Colonic mucosa (tissue), 4 donors: ENCODE measurements at regions not wholly inside any gene's neighbourhood (a gene's known extent, or its start where the extent isn't known, plus 50 kb on each side); places are given as distances from the start of the nearest gene placed in this dataset.

Experiments
- DNase-seq: peaks from one replicate; pipeline ENCODE4 v3.0.0-alpha.2; 2020
- H3K27ac ChIP-seq: fragments of 200-600 bp; one replicate; pipeline ENCODE4 v1.8.0; 2021
- H3K27me3 ChIP-seq: fragments of 200-600 bp; one replicate; pipeline ENCODE4 v1.8.0; 2021
- H3K36me3 ChIP-seq: fragments of 200-600 bp; one replicate; pipeline ENCODE4 v1.8.0; 2021
- H3K4me1 ChIP-seq: fragments of 200-600 bp; one replicate; pipeline ENCODE4 v1.8.0; 2021; ENCODE audit warnings: mild to moderate bottlenecking
- H3K4me3 ChIP-seq: fragments of 200-600 bp; one replicate; pipeline ENCODE4 v1.8.0; 2021
- H3K9ac ChIP-seq, 2 donors: one replicate each; pipeline ENCODE4 v1.7.0; 2013; ENCODE audit warnings: control low read depth in 2 of 2, low read depth in 2 of 2, low read length in 2 of 2
- H3K9me3 ChIP-seq: fragments of 200-600 bp; one replicate; pipeline ENCODE4 v1.8.0; 2021
- intact Hi-C: fragments of 100-400 bp; cut with DNase I; formaldehyde crosslinking; loops from one replicate; pipeline ENCODE4 v1.14.1; 2022
- TF ChIP-seq, protein P1 (sequence below): fragments of 200-600 bp; IDR thresholded peaks from one replicate; pipeline ENCODE4 v1.8.0; 2022; ENCODE audit warnings: antibody characterized with exemption, mild to moderate bottlenecking
- donor health status: healthy.
- donor health status: DM: no; HTN: no; CAD: no.
- donor health status: DM: no; HTN: no; CAD: no.

DNA sequence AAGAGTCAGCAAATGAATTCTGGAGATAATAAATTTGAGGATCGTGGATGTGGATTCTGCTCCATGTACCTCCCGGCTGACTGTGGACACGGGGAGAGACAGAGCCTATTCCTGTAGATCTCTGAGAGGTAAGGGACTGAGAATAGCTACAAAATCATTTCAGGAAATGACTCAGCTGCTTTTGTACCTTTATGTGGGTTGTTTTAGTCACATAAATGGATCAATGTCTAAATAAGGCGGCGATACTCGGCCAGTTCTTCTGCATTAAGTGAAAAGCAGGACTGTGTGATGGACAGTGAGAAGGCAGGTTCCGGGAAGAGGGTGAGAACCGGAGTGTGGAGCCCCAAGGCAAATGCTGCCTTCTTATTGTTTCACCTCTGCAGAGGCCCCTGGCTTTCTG, 128.1 kb downstream of the EFNB2 start:
- DNase-seq: no peak
- Histone ChIP-seq H3K27ac (no peak overlapping the region), H3K9me3 (no peaks in the 10 kb centered on the region), H3K9ac (no peak overlapping the region), H3K27me3 (no peaks in the 10 kb centered on the region), H3K4me3 (no peak overlapping the region), H3K4me1 (no peaks in the 10 kb centered on the region), H3K36me3 (no peaks in the 10 kb centered on the region)
- TF ChIP-seq, protein P1, sequence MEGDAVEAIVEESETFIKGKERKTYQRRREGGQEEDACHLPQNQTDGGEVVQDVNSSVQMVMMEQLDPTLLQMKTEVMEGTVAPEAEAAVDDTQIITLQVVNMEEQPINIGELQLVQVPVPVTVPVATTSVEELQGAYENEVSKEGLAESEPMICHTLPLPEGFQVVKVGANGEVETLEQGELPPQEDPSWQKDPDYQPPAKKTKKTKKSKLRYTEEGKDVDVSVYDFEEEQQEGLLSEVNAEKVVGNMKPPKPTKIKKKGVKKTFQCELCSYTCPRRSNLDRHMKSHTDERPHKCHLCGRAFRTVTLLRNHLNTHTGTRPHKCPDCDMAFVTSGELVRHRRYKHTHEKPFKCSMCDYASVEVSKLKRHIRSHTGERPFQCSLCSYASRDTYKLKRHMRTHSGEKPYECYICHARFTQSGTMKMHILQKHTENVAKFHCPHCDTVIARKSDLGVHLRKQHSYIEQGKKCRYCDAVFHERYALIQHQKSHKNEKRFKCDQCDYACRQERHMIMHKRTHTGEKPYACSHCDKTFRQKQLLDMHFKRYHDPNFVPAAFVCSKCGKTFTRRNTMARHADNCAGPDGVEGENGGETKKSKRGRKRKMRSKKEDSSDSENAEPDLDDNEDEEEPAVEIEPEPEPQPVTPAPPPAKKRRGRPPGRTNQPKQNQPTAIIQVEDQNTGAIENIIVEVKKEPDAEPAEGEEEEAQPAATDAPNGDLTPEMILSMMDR: no peak
- intact Hi-C loops: no loop called here

DNA sequence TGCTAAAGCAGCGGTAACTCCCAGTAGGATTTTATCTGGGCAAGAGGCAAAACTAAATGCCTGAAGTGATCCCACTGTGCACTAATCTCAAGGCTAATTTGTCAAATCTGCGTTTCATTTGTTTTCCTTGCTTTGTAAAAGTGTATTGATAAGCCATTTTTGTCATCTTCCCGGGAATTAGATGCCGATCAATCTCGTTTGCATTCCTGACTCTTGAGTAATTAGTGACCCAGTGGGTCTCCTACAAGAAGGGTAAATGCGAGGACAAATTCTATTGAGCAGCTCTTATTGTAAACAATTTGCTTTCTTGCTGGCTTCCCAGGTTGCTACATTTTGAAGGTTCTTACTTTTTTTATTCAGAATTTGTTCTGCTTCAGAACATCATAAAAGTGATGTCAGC, 129.7 kb downstream of the EFNB2 start:
- intact Hi-C loops: no loop called here
- H3K9me3 ChIP-seq: no peaks in the 10 kb centered on the region
- no peak overlapping the region for H3K27ac ChIP-seq
- no peak for DNase-seq
- H3K27me3 ChIP-seq: no peaks in the 10 kb centered on the region
- TF ChIP-seq, protein P1: no peak
- no peak overlapping the region for H3K4me3 ChIP-seq
- no peaks in the 10 kb centered on the region for H3K36me3 ChIP-seq
- no peak overlapping the region for H3K9ac ChIP-seq
- H3K4me1 ChIP-seq: no peaks in the 10 kb centered on the region

DNA sequence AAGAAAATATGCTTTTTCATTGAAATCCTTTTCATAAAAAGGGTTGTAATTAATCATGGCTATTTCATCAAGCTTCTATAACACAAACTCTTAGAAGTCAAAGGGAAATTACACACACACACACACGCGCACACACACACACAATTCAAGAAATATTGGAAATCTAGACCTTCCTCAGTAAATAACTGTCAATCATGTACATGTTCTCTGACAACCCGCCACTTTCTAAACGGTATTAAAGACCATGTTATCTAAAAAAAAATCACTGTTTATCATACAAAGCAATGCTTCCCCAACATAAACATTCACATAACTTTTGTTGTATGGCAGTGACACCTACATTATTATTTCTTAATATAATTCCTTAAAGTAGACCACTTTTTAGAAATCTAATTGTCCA, 132.2 kb downstream of the EFNB2 start:
- no peaks in the 10 kb centered on the region for H3K27me3 ChIP-seq
- no peaks in the 10 kb centered on the region for H3K4me1 ChIP-seq
- H3K9me3 ChIP-seq: no peaks in the 10 kb centered on the region
- DNase-seq: no peak
- intact Hi-C loops: no loop called here
- TF ChIP-seq, protein P1: no peak
- no peak overlapping the region for H3K4me3 ChIP-seq
- no peak overlapping the region for H3K9ac ChIP-seq
- H3K36me3 ChIP-seq: no peaks in the 10 kb centered on the region
- H3K27ac ChIP-seq: no peak overlapping the region

DNA sequence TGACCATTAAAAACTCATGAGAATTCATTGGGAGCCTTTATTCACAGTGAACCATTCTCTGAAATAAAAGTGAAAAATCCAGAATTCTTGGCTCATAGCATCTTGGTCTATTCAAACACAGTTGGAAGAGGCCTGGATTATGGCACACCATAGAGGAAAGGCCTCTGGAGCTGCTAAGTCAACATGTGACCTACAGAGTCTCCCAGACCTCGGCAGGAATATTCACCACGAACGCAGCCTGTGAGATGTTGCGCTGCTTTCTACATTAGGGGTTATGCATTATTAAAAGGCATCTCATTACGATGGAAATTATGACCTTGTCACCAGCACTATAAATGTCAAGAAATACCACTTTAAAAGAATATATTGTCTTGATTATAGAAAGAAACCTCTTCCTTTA, 132.6 kb downstream of the EFNB2 start:
- H3K27ac ChIP-seq: no peak overlapping the region
- TF ChIP-seq, protein P1: no peak
- no peaks in the 10 kb centered on the region for H3K4me1 ChIP-seq
- no peak for DNase-seq
- H3K9me3 ChIP-seq: no peaks in the 10 kb centered on the region
- no peak overlapping the region for H3K4me3 ChIP-seq
- intact Hi-C loops: no loop called here
- H3K36me3 ChIP-seq: no peaks in the 10 kb centered on the region
- no peak overlapping the region for H3K9ac ChIP-seq
- H3K27me3 ChIP-seq: no peaks in the 10 kb centered on the region

DNA sequence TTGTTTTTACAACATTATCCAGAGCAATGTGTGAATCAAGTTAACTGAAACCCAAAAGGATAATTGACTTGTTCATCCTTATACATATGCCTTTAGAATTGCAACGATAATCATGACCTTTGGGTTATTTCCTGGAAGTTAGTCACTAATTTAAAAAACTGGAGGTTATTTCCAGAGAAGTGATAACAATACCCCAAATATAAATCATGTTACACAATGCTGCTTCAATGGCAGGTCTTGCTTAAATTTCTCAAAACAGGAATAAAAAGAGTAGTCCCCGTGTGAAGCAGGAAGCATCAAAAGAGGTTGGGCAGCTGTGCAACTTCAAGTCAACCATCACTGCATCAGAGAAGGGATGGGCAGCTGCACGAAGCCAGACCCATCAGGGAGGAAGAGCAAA, 134.4 kb downstream of the EFNB2 start:
- H3K9me3 ChIP-seq: no peaks in the 10 kb centered on the region
- TF ChIP-seq, protein P1: no peak
- intact Hi-C loops: no loop called here
- H3K4me3 ChIP-seq: no peak overlapping the region
- H3K27me3 ChIP-seq: no peaks in the 10 kb centered on the region
- H3K4me1 ChIP-seq: no peaks in the 10 kb centered on the region
- DNase-seq: no peak
- H3K36me3 ChIP-seq: no peaks in the 10 kb centered on the region
- H3K27ac ChIP-seq: no peak overlapping the region
- no peak overlapping the region for H3K9ac ChIP-seq

DNA sequence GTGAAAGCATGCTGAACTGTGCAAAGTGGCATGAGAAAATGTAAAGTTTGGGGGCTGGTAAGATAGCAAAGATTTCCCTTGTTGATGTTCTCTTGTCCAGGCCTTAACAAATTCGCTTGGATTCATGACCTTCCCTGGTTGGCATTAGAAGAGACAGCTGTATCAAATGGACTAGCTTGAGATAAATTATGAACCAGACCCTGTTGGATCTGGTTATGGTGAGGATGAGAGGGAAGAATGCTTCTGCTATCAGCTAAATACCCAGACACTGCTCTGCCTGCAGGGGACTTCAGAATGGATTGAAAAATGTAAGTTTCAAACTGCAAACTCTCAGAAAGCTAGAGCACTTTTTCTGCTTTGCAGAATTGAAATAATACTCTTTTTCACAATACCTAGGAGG, 135.2 kb downstream of the EFNB2 start:
- Histone ChIP-seq H3K27me3 (no peaks in the 10 kb centered on the region), H3K4me3 (no peak overlapping the region), H3K9me3 (no peaks in the 10 kb centered on the region), H3K36me3 (no peaks in the 10 kb centered on the region), H3K9ac (no peak overlapping the region), H3K4me1 (no peaks in the 10 kb centered on the region), H3K27ac (no peak overlapping the region)
- DNase-seq: no peak
- TF ChIP-seq, protein P1: no peak
- intact Hi-C loops: no loop called here
